Neuronal stem cell (in vitro differentiated cells): ENCODE measurements at regions not wholly inside any gene's neighbourhood (a gene's known extent, or its start where the extent isn't known, plus 50 kb on each side); places are given as distances from the start of the nearest gene placed in this dataset.

ENCODE experiments used
- DNase-seq: peaks from one replicate; pipeline ENCODE4 v3.0.0-alpha.2; 2013; ENCODE audit warnings: low spot score
- H2AFZ ChIP-seq: one replicate; pipeline ENCODE4 v1.6.1; 2013; ENCODE audit warnings: mild to moderate bottlenecking, low read length, inconsistent platforms
- H2AK5ac ChIP-seq: 2 replicates; pipeline ENCODE4 v1.6.1; 2013; ENCODE audit warnings: low read depth, mild to moderate bottlenecking, inconsistent platforms, low read length, moderate library complexity, mixed read lengths
- H2BK120ac ChIP-seq: 2 replicates; pipeline ENCODE4 v1.6.1; 2013; ENCODE audit warnings: low read depth, mild to moderate bottlenecking, inconsistent platforms, low read length, moderate library complexity, mixed read lengths
- H2BK12ac ChIP-seq: one replicate; pipeline ENCODE4 v1.6.1; 2013; ENCODE audit warnings: low read length, inconsistent platforms
- H2BK15ac ChIP-seq: 2 replicates; pipeline ENCODE4 v1.6.1; 2013; ENCODE audit warnings: mild to moderate bottlenecking, low read length, inconsistent platforms, mixed read lengths
- H2BK5ac ChIP-seq: one replicate; pipeline ENCODE4 v1.6.1; 2013; ENCODE audit warnings: inconsistent platforms, mild to moderate bottlenecking, low read length, moderate library complexity
- H3K14ac ChIP-seq: one replicate; pipeline ENCODE4 v1.6.1; 2013; ENCODE audit warnings: low read length, inconsistent platforms
- H3K18ac ChIP-seq: 2 replicates; pipeline ENCODE4 v1.6.1; 2013; ENCODE audit warnings: low read length, inconsistent platforms
- H3K23ac ChIP-seq: 2 replicates; pipeline ENCODE4 v1.6.1; 2013; ENCODE audit warnings: low read depth, mild to moderate bottlenecking, mixed read lengths, low read length, inconsistent platforms; ENCODE audit not compliant: poor library complexity
- H3K27ac ChIP-seq: replicated peaks from 3 replicates; pipeline ENCODE4 v1.5.1; 2013; ENCODE audit warnings: low read length, inconsistent platforms
- H3K27me3 ChIP-seq, 3 experiments: 2 replicates each; pipeline ENCODE4 v1.6.1; 2013; ENCODE audit warnings: low read length in 3 of 3, mild to moderate bottlenecking in 2 of 3, inconsistent platforms in 1 of 3, low read depth in 1 of 3, mixed read lengths in 1 of 3, moderate library complexity in 1 of 3; ENCODE audit not compliant: control insufficient read depth in 3 of 3, insufficient read depth in 3 of 3
- H3K36me3 ChIP-seq, 2 donors: replicated peaks in 1 of 2; 2 replicates each; pipeline ENCODE4 v1.6.1; 2013; ENCODE audit warnings: low read length in 2 of 2; ENCODE audit not compliant: control insufficient read depth in 2 of 2, insufficient read depth in 2 of 2
- H3K4ac ChIP-seq: 2 replicates; pipeline ENCODE4 v1.6.1; 2013; ENCODE audit warnings: inconsistent platforms, mild to moderate bottlenecking, low read length, moderate library complexity
- H3K4me1 ChIP-seq, 2 donors: 1 replicate in 1 of 2; 2 replicates in 1 of 2; pipeline ENCODE4 v1.6.1; 2013; ENCODE audit warnings: low read length in 2 of 2, low read depth in 1 of 2; ENCODE audit not compliant: control insufficient read depth in 2 of 2, insufficient read depth in 1 of 2
- H3K4me2 ChIP-seq: one replicate; pipeline ENCODE4 v1.6.1; 2013; ENCODE audit warnings: mild to moderate bottlenecking, low read length, inconsistent platforms; ENCODE audit not compliant: insufficient read depth, poor library complexity, severe bottlenecking
- H3K4me3 ChIP-seq, 2 donors: 2 replicates each; pipeline ENCODE4 v1.5.1; 2013; ENCODE audit warnings: low read length in 2 of 2, mild to moderate bottlenecking in 2 of 2, inconsistent platforms in 1 of 2, moderate library complexity in 1 of 2
- H3K79me1 ChIP-seq: one replicate; pipeline ENCODE4 v1.6.1; 2013; ENCODE audit warnings: low read depth, mild to moderate bottlenecking, inconsistent platforms, low read length, moderate library complexity
- H3K9ac ChIP-seq: one replicate; pipeline ENCODE4 v1.6.1; 2013; ENCODE audit warnings: mild to moderate bottlenecking, low read depth, low read length, inconsistent platforms; ENCODE audit not compliant: poor library complexity
- H3K9me3 ChIP-seq, 2 donors: replicated peaks in 1 of 2; 2 replicates each; pipeline versions ENCODE3 to v1.6.1; 2013; ENCODE audit warnings: low read length in 2 of 2, mild to moderate bottlenecking in 2 of 2, inconsistent platforms in 1 of 2, low read depth in 1 of 2, mixed read lengths in 1 of 2, moderate library complexity in 1 of 2; ENCODE audit not compliant: control insufficient read depth in 2 of 2, insufficient read depth in 1 of 2
- H4K8ac ChIP-seq: one replicate; pipeline ENCODE4 v1.6.1; 2013; ENCODE audit warnings: low read depth, mild to moderate bottlenecking, inconsistent platforms, low read length, moderate library complexity
- H4K91ac ChIP-seq: one replicate; pipeline ENCODE4 v1.6.1; 2013; ENCODE audit warnings: low read length, low read depth, mild to moderate bottlenecking, inconsistent platforms; ENCODE audit not compliant: poor library complexity
- WGBS, 2 donors: extraction: QIAGEN DNeasy Blood & Tissue Kit; methylation state at CpG; one replicate each; pipeline ENCODE4 v1.1.7; 2013; ENCODE audit warnings: missing lambda C conversion rate in 2 of 2, mixed read lengths in 1 of 2; ENCODE audit not compliant: insufficient read length in 2 of 2, insufficient replicate concordance in 1 of 2; ENCODE audit errors: extremely low coverage in 2 of 2; 5-methylcytosine and 5-hydroxymethylcytosine counted together

DNA sequence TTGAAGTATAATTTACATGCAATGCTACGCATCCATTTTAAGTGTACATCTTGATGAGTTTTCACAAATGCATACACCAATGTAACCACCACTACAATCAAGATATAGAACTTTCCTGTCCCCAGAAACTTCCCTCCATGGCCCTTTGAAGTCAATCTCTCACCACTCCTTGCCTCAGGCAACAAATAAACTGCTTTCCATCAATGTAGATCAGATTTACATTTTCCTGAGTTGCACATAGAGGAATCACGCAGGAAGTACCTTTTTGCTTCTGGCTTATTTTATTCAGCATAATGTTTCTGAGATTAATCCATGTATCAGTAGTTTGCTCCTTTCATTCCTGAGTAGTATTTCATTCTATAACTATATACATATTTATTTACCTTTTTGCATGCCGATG is 59.6 kb upstream of the NNAT start:
- Histone ChIP-seq H2BK120ac (no peak overlapping the region), H3K4me3 (no peak overlapping the region), H3K79me1 (no peaks in the 10 kb centered on the region), H3K9ac (no peak overlapping the region), H4K91ac (no peak overlapping the region), H3K23ac (no peak overlapping the region), H3K36me3 (no peaks in the 10 kb centered on the region), H3K9me3 (no peaks in the 10 kb centered on the region), H3K14ac (no peak overlapping the region), H2BK12ac (no peak overlapping the region), H2BK5ac (no peak overlapping the region), H2AFZ (no peak overlapping the region), H3K27me3 (peaks cover 0 to 29% (median 0%) of the 10 kb centered on the region in 3 experiments), H2AK5ac (no peak overlapping the region), H3K4me2 (no peak overlapping the region), H3K4ac (no peak overlapping the region), H2BK15ac (no peak overlapping the region), H3K4me1 (peaks cover 0 to 2% of the 10 kb centered on the region in 2 donors), H3K27ac (no peak overlapping the region), H4K8ac (no peak overlapping the region), H3K18ac (no peak overlapping the region)
- no peak for DNase-seq
- WGBS, 2 donors = no CpG with 5 or more reads among the region's 3 CpGs

DNA sequence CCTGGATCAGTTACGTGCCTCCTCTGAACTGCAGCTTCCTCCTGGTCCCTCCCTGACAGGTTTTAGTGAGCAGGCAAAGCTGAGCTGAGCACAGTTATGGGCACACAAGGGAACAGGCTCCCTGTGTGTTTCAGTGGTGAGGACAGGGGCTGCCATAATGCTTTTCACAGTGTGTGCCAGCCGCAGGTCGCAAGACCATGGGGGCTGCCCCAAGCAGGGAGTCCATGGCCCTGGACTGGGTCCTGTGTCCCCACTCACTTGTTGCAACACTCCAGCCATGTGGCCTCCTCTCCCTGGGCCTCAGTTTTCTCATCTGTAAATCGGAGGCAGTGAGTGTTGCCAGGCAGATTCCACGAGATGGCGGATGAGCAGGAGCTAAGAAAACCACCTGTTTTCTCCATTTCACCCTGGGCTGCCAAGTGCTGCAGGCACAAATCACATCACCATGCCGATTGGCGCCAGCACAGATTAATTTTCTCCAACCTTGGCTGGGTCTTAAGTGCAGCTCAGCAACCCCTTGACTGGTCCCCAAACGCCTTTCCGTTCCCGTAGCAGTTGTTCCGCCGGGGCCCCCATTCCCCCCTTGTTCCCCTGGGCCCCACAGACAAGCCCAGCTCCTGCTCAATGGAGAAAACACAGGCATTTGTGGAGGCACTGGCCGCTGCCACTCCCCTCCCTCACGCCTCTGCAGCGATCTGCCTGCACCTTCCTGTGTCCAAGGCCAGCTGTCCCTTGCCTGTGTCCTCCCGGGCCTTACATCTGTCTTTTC is 57.1 kb upstream of the NNAT start:
- peak overlapping the region; percentile 35 for H2AFZ ChIP-seq
- H3K4me3 ChIP-seq = no peak overlapping the region
- H3K23ac ChIP-seq = peak overlapping the region; percentile 56
- H3K27ac ChIP-seq = no peak overlapping the region
- no peak overlapping the region for H3K18ac ChIP-seq
- H3K4ac ChIP-seq = no peak overlapping the region
- no peak overlapping the region for H2BK5ac ChIP-seq
- no peak overlapping the region for H3K4me2 ChIP-seq
- no peak overlapping the region for H4K8ac ChIP-seq
- peak overlapping the region; percentile 73 for H2BK12ac ChIP-seq
- H2BK120ac ChIP-seq = no peak overlapping the region
- H3K79me1 ChIP-seq = no peaks in the 10 kb centered on the region
- H3K14ac ChIP-seq = no peak overlapping the region
- WGBS, 2 donors = no CpG with 5 or more reads among the region's 17 CpGs
- H3K9ac ChIP-seq = peak overlapping the region; percentile 50
- DNase-seq = no peak
- no peak overlapping the region for H2BK15ac ChIP-seq
- no peak overlapping the region for H2AK5ac ChIP-seq
- no peak overlapping the region for H4K91ac ChIP-seq
- no peaks in the 10 kb centered on the region for H3K36me3 ChIP-seq
- H3K27me3 ChIP-seq = peaks cover 0 to 39% (median 0%) of the 10 kb centered on the region in 3 experiments
- peaks cover 0 to 2% of the 10 kb centered on the region in 2 donors for H3K4me1 ChIP-seq
- no peaks in the 10 kb centered on the region for H3K9me3 ChIP-seq

DNA sequence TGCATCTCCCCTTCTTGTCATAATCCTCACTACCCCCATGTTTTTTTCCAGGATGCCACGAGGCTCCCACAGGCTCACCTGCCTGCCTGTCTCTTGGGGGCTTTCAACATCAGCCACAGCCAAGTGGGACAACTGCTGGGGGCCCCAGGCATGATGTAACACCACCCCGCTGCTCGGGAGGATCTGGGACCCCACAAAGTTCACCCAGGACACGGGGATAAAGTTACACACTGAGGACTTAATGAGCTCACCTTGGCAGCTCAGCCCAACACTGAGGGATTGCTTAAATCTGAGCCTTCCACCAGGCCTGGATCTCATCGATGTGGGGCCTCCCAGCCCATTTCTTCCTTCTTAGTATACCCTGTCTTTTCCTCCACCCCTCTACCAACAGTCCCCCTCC is 56.4 kb upstream of the NNAT start:
- no peaks in the 10 kb centered on the region for H3K36me3 ChIP-seq
- H3K4me1 ChIP-seq = peaks cover 0 to 2% of the 10 kb centered on the region in 2 donors
- no peak overlapping the region for H4K8ac ChIP-seq
- no peaks in the 10 kb centered on the region for H3K79me1 ChIP-seq
- H3K27me3 ChIP-seq = peaks cover 0 to 39% (median 0%) of the 10 kb centered on the region in 3 experiments
- H2BK5ac ChIP-seq = no peak overlapping the region
- no peak overlapping the region for H3K23ac ChIP-seq
- no peak overlapping the region for H3K9ac ChIP-seq
- H2BK12ac ChIP-seq = no peak overlapping the region
- no peak overlapping the region for H3K4me2 ChIP-seq
- peak overlapping the region; percentile 35 for H2AFZ ChIP-seq
- no CpG with 5 or more reads among the region's 5 CpGs for WGBS, 2 donors
- no peak overlapping the region for H4K91ac ChIP-seq
- H2BK120ac ChIP-seq = no peak overlapping the region
- H3K4me3 ChIP-seq = no peak overlapping the region
- no peak overlapping the region for H2BK15ac ChIP-seq
- H3K9me3 ChIP-seq = no peaks in the 10 kb centered on the region
- H3K14ac ChIP-seq = no peak overlapping the region
- no peak overlapping the region for H3K4ac ChIP-seq
- no peak overlapping the region for H2AK5ac ChIP-seq
- no peak overlapping the region for H3K18ac ChIP-seq
- no peak for DNase-seq
- no peak overlapping the region for H3K27ac ChIP-seq
